Vagina (tissue), 2 donors: ENCODE measurements at regions not wholly inside any gene's neighbourhood (a gene's known extent, or its start where the extent isn't known, plus 50 kb on each side); places are given as distances from the start of the nearest gene placed in this dataset.

Experiments used
- POLR2A ChIP-seq, 2 donors: fragments of 450-650 bp; IDR thresholded peaks; one replicate each; pipeline ENCODE4 v1.6.1; 2017; ENCODE audit warnings: antibody characterized with exemption in 2 of 2, mild to moderate bottlenecking in 2 of 2, moderate library complexity in 2 of 2
- TF ChIP-seq, protein P1 (sequence below), 3 experiments: fragments of 450-650 bp in 2 of 3; fragments of 200-600 bp in 1 of 3; sonication (generic) in 1 of 3; IDR thresholded peaks; one replicate each; pipeline ENCODE4 v1.5.1; 2017 to 2019; ENCODE audit warnings: antibody characterized with exemption in 3 of 3, mild to moderate bottlenecking in 2 of 3, moderate library complexity in 2 of 3

DNA sequence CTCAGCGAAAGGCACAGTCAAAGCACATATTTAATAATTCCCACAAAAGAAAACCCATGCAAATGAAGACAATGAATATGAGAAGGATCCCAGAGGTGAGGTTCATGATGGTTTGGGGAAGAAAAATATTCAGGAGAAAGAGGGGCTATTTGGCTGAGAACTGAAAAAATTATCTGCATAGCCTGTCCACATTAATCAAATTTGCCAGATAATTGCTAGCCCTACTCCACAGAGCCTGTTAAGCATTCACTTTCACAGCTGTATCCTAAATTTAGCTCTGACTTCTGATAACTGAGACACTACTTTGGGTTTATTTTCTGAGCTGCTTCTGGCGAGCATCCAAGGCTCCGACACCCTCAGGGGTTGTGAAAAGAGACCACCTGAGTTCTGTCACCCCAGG lies 176.2 kb downstream of the HERPUD2 start:
- TF ChIP-seq, protein P1, sequence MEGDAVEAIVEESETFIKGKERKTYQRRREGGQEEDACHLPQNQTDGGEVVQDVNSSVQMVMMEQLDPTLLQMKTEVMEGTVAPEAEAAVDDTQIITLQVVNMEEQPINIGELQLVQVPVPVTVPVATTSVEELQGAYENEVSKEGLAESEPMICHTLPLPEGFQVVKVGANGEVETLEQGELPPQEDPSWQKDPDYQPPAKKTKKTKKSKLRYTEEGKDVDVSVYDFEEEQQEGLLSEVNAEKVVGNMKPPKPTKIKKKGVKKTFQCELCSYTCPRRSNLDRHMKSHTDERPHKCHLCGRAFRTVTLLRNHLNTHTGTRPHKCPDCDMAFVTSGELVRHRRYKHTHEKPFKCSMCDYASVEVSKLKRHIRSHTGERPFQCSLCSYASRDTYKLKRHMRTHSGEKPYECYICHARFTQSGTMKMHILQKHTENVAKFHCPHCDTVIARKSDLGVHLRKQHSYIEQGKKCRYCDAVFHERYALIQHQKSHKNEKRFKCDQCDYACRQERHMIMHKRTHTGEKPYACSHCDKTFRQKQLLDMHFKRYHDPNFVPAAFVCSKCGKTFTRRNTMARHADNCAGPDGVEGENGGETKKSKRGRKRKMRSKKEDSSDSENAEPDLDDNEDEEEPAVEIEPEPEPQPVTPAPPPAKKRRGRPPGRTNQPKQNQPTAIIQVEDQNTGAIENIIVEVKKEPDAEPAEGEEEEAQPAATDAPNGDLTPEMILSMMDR (IDR thresholded peaks at IDR 0.05): no peak
- no peak for TF ChIP-seq POLR2A (IDR thresholded peaks at IDR 0.05)
